Liver (tissue), 3 donors: ENCODE measurements at regions not wholly inside any gene's neighbourhood (a gene's known extent, or its start where the extent isn't known, plus 50 kb on each side); places are given as distances from the start of the nearest gene placed in this dataset.

Experiments
- CTCF ChIP-seq: fragments of 150-350 bp; IDR thresholded peaks from 2 replicates; pipeline ENCODE4 v1.5.1; 2017; ENCODE audit warnings: improper control_type of control experiment, low read depth, low read length; ENCODE audit not compliant: missing input control
- RXRA ChIP-seq, 2 donors: IDR thresholded peaks; 2 replicates each; pipeline ENCODE4 v1.6.1; 2017 to 2018; ENCODE audit warnings: antibody characterized with exemption in 2 of 2, mild to moderate bottlenecking in 1 of 2
- SP1 ChIP-seq: IDR thresholded peaks from 2 replicates; pipeline ENCODE4 v1.6.1; 2018; ENCODE audit warnings: antibody characterized with exemption, mild to moderate bottlenecking
- donor health status: healthy.
- donor health status: healthy.

- no peak for TF ChIP-seq CTCF
- no peak for TF ChIP-seq SP1
- no peak for TF ChIP-seq RXRA (IDR thresholded peaks at IDR 0.05)
Measured at GRCh38 chr14:58816416-58817115, 178.8 kb downstream of the DACT1 start.
